WTC11 (cell line): ENCODE measurements at regions not wholly inside any gene's neighbourhood (a gene's known extent, or its start where the extent isn't known, plus 50 kb on each side); places are given as distances from the start of the nearest gene placed in this dataset.

Experiments
- ATAC-seq: fragments of 200-7000 bp; cut with Tn5 transposase; 2 replicates; pipeline ENCODE4 v1.10.0; 2021; ENCODE audit warnings: mild to moderate bottlenecking, moderate library complexity
- CTCF ChIA-PET: fragments of 300-600 bp; sonication (Branson Sonifier 250); formaldehyde crosslinking; loops from one replicate; lab custom pipeline; 2021; ENCODE audit warnings: antibody characterized with exemption; lab: Charles Lee
- POLR2A ChIA-PET: fragments of 350-600 bp; sonication (Branson Sonifier 250); formaldehyde crosslinking; loops from one replicate; lab custom pipeline; 2021; ENCODE audit warnings: antibody characterized with exemption; lab: Charles Lee
- DNase-seq: peaks from one replicate; pipeline ENCODE4 v3.0.0; 2021; ENCODE audit warnings: low spot score
- H3K27ac Mint-ChIP-seq: 2 replicates; pipeline ENCODE4 v1.8.0; 2021; ENCODE audit warnings: mixed read lengths
- H3K27me3 Mint-ChIP-seq: 2 replicates; pipeline ENCODE4 v1.8.0; 2021; ENCODE audit warnings: low read depth, mild to moderate bottlenecking, moderate library complexity, mixed read lengths
- H3K36me3 Mint-ChIP-seq: 2 replicates; pipeline ENCODE4 v1.8.0; 2021; ENCODE audit warnings: mixed read lengths
- H3K4me1 Mint-ChIP-seq: 2 replicates; pipeline ENCODE4 v1.8.0; 2022; ENCODE audit warnings: mixed read lengths
- H3K4me3 Mint-ChIP-seq: 2 replicates; pipeline ENCODE4 v1.8.0; 2021; ENCODE audit warnings: mild to moderate bottlenecking, moderate library complexity, mixed read lengths
- H3K9me3 Mint-ChIP-seq: 2 replicates; pipeline ENCODE4 v1.8.0; 2021; ENCODE audit warnings: mixed read lengths
- ATF6 ChIP-seq: sonication (generic); formaldehyde crosslinking; IDR thresholded peaks from 2 replicates; pipeline ENCODE4 v1.8.1; 2023; ENCODE audit warnings: mild to moderate bottlenecking, missing genetic modification reagents
- CBFB ChIP-seq: sonication (generic); formaldehyde crosslinking; IDR thresholded peaks from 2 replicates; pipeline ENCODE4 v1.8.1; 2022; ENCODE audit warnings: mild to moderate bottlenecking, low read depth, missing genetic modification reagents
- CREB1 ChIP-seq: sonication (generic); formaldehyde crosslinking; IDR thresholded peaks from 2 replicates; pipeline ENCODE4 v1.8.0; 2023; ENCODE audit warnings: mild to moderate bottlenecking, missing genetic modification reagents
- CREM ChIP-seq: sonication (generic); formaldehyde crosslinking; IDR thresholded peaks from 2 replicates; pipeline ENCODE4 v1.8.1; 2022; ENCODE audit warnings: mild to moderate bottlenecking, missing genetic modification reagents, moderate library complexity
- FOXP1 ChIP-seq: sonication (generic); formaldehyde crosslinking; IDR thresholded peaks from 2 replicates; pipeline ENCODE4 v1.8.0; 2022; ENCODE audit warnings: missing genetic modification reagents, mild to moderate bottlenecking, moderate library complexity, borderline replicate concordance
- GABPB1 ChIP-seq: sonication (generic); formaldehyde crosslinking; IDR thresholded peaks from 2 replicates; pipeline ENCODE4 v1.8.1; 2023; ENCODE audit warnings: mild to moderate bottlenecking, missing genetic modification reagents
- GRHL2 ChIP-seq: fragments of 250-450 bp; sonication (Bioruptor Pico); IDR thresholded peaks from 2 replicates; pipeline ENCODE4 v1.8.0; 2022; ENCODE audit warnings: mild to moderate bottlenecking, moderate library complexity; ENCODE audit not compliant: insufficient replicate concordance, severe bottlenecking
- GTF2I ChIP-seq: fragments of 250-450 bp; sonication (Bioruptor Pico); conservative IDR thresholded peaks from 2 replicates; pipeline ENCODE4 v1.4.0; 2021; ENCODE audit warnings: mild to moderate bottlenecking
- HMGA2 ChIP-seq: fragments of 250-450 bp; sonication (Bioruptor Pico); IDR thresholded peaks from 2 replicates; pipeline ENCODE4 v1.4.0; 2021; ENCODE audit warnings: mild to moderate bottlenecking, moderate library complexity
- MXD4 ChIP-seq: fragments of 250-450 bp; sonication (Bioruptor Pico); IDR thresholded peaks from 2 replicates; pipeline ENCODE4 v1.8.0; 2021; ENCODE audit warnings: mild to moderate bottlenecking, moderate library complexity, borderline replicate concordance
- PRRX2 ChIP-seq: fragments of 250-450 bp; sonication (Bioruptor Pico); IDR thresholded peaks from 2 replicates; pipeline ENCODE4 v1.8.0; 2021; ENCODE audit warnings: mild to moderate bottlenecking
- RELA ChIP-seq: sonication (generic); formaldehyde crosslinking; IDR thresholded peaks from 2 replicates; pipeline ENCODE4 v1.8.1; 2022; ENCODE audit warnings: missing genetic modification reagents, mild to moderate bottlenecking, borderline replicate concordance
- SMAD4 ChIP-seq: sonication (generic); formaldehyde crosslinking; IDR thresholded peaks from 2 replicates; pipeline ENCODE4 v1.8.0; 2022; ENCODE audit warnings: mild to moderate bottlenecking, missing genetic modification reagents
- SP1 ChIP-seq: sonication (generic); formaldehyde crosslinking; conservative IDR thresholded peaks from 2 replicates; pipeline ENCODE4 v1.8.1; 2022; ENCODE audit warnings: missing genetic modification reagents
- TCF7 ChIP-seq: sonication (generic); formaldehyde crosslinking; IDR thresholded peaks from 2 replicates; pipeline ENCODE4 v1.8.0; 2022; ENCODE audit warnings: mild to moderate bottlenecking, low read depth, missing genetic modification reagents, moderate library complexity
- TP53 ChIP-seq: sonication (generic); formaldehyde crosslinking; IDR thresholded peaks from 2 replicates; pipeline ENCODE4 v1.8.1; 2023; ENCODE audit warnings: mild to moderate bottlenecking, missing genetic modification reagents
- ZNF138 ChIP-seq: sonication (generic); formaldehyde crosslinking; conservative IDR thresholded peaks from 2 replicates; pipeline ENCODE4 v1.8.1; 2022; ENCODE audit warnings: mild to moderate bottlenecking, moderate library complexity, missing genetic modification reagents
- ZNF232 ChIP-seq: sonication (generic); formaldehyde crosslinking; IDR thresholded peaks from 2 replicates; pipeline ENCODE4 v1.8.0; 2022; ENCODE audit warnings: mild to moderate bottlenecking, missing genetic modification reagents
- ZNF396 ChIP-seq: fragments of 250-450 bp; sonication (Bioruptor Pico); IDR thresholded peaks from 2 replicates; pipeline ENCODE4 v1.8.0; 2021; ENCODE audit warnings: mild to moderate bottlenecking, moderate library complexity, borderline replicate concordance
- ZSCAN18 ChIP-seq: fragments of 250-450 bp; sonication (Bioruptor Pico); IDR thresholded peaks from 2 replicates; pipeline ENCODE4 v2.1.2; 2022; ENCODE audit warnings: mild to moderate bottlenecking, moderate library complexity
- TF ChIP-seq, protein P1 (sequence below): sonication (generic); formaldehyde crosslinking; IDR thresholded peaks from 2 replicates; pipeline ENCODE4 v1.8.0; 2023; ENCODE audit warnings: missing genetic modification reagents
- TF ChIP-seq, protein P2 (sequence below): sonication (generic); formaldehyde crosslinking; IDR thresholded peaks from 2 replicates; pipeline ENCODE4 v1.8.1; 2022; ENCODE audit warnings: low read depth, missing genetic modification reagents, borderline replicate concordance
- TF ChIP-seq, protein P3 (sequence below): sonication (generic); formaldehyde crosslinking; IDR thresholded peaks from 2 replicates; pipeline ENCODE4 v1.8.0; 2022; ENCODE audit warnings: missing genetic modification reagents
- TF ChIP-seq, protein P4 (sequence below): fragments of 250-450 bp; sonication (Bioruptor Pico); IDR thresholded peaks from 2 replicates; pipeline ENCODE4 v1.9.0; 2021; ENCODE audit warnings: mild to moderate bottlenecking

GRCh38 chr2:8540552-8541055, 141.3 kb upstream of the ID2 start (continued):
- TF ChIP-seq FOXP1 (no peak), GTF2I (CRISPR knock-in tag) (no peak), GRHL2 (no peak), RELA (CRISPR knock-in tag) (no peak)
- TF ChIP-seq, protein P1, sequence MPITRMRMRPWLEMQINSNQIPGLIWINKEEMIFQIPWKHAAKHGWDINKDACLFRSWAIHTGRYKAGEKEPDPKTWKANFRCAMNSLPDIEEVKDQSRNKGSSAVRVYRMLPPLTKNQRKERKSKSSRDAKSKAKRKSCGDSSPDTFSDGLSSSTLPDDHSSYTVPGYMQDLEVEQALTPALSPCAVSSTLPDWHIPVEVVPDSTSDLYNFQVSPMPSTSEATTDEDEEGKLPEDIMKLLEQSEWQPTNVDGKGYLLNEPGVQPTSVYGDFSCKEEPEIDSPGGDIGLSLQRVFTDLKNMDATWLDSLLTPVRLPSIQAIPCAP (CRISPR knock-in tag) = no peak

DNA sequence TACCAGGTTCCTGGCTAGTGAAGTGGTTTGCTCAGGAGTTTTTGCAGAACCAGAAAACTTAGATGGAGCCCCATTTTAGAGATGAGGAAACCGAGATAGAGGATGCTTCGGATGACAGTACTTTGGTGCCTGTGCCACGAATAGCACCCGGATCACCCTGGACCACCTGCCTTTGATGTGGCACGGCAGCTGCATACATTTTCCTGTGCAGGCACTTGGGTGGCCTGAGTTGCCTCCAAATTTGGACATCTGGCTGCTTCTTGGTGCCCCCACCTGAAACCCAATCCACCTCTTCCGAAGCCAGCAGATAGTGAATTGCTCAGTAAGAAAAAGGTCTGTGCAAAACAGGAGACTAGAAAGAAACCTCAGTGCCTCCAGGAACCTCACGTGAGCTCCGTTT, 140.6 kb upstream of the ID2 start:
- ChIA-PET CTCF (no interaction called here), POLR2A (no interaction called here)
- DNase-seq = no peak
- Mint-ChIP-seq H3K4me1 (0 out of 2 replicates have a peak, but pooled peaks cover 4% of the 10 kb centered on the region), H3K27me3 (no peaks in the 10 kb centered on the region), H3K9me3 (no peaks in the 10 kb centered on the region), H3K4me3 (no peak overlapping the region), H3K36me3 (no peaks in the 10 kb centered on the region), H3K27ac (no peak overlapping the region)
- no peak for ATAC-seq
- no peak for TF ChIP-seq ZNF232 (CRISPR knock-in tag)
- no peak for TF ChIP-seq HMGA2 (CRISPR knock-in tag)
- TF ChIP-seq TP53 (CRISPR knock-in tag) = no peak
- TF ChIP-seq SP1 (CRISPR knock-in tag) = no peak
- TF ChIP-seq CBFB (CRISPR knock-in tag) = no peak
- TF ChIP-seq PRRX2 = no peak
- no peak for TF ChIP-seq ZSCAN18
- TF ChIP-seq ZNF396 (CRISPR knock-in tag) = no peak
- TF ChIP-seq, protein P2, sequence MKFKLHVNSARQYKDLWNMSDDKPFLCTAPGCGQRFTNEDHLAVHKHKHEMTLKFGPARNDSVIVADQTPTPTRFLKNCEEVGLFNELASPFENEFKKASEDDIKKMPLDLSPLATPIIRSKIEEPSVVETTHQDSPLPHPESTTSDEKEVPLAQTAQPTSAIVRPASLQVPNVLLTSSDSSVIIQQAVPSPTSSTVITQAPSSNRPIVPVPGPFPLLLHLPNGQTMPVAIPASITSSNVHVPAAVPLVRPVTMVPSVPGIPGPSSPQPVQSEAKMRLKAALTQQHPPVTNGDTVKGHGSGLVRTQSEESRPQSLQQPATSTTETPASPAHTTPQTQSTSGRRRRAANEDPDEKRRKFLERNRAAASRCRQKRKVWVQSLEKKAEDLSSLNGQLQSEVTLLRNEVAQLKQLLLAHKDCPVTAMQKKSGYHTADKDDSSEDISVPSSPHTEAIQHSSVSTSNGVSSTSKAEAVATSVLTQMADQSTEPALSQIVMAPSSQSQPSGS (CRISPR knock-in tag) = no peak
- TF ChIP-seq GABPB1 (CRISPR knock-in tag) = no peak

GRCh38 chr2:8541636-8542035, 140.2 kb upstream of the ID2 start:
- Mint-ChIP-seq H3K4me1 (0 out of 2 replicates have a peak, but pooled peaks cover 4% of the 10 kb centered on the region), H3K9me3 (no peaks in the 10 kb centered on the region), H3K36me3 (no peaks in the 10 kb centered on the region), H3K27me3 (no peaks in the 10 kb centered on the region), H3K4me3 (no peak overlapping the region), H3K27ac (no peak overlapping the region)
- ChIA-PET CTCF (no interaction called here), POLR2A (no interaction called here)
- DNase-seq = no peak
- ATAC-seq = no peak
- TF ChIP-seq, protein P3, sequence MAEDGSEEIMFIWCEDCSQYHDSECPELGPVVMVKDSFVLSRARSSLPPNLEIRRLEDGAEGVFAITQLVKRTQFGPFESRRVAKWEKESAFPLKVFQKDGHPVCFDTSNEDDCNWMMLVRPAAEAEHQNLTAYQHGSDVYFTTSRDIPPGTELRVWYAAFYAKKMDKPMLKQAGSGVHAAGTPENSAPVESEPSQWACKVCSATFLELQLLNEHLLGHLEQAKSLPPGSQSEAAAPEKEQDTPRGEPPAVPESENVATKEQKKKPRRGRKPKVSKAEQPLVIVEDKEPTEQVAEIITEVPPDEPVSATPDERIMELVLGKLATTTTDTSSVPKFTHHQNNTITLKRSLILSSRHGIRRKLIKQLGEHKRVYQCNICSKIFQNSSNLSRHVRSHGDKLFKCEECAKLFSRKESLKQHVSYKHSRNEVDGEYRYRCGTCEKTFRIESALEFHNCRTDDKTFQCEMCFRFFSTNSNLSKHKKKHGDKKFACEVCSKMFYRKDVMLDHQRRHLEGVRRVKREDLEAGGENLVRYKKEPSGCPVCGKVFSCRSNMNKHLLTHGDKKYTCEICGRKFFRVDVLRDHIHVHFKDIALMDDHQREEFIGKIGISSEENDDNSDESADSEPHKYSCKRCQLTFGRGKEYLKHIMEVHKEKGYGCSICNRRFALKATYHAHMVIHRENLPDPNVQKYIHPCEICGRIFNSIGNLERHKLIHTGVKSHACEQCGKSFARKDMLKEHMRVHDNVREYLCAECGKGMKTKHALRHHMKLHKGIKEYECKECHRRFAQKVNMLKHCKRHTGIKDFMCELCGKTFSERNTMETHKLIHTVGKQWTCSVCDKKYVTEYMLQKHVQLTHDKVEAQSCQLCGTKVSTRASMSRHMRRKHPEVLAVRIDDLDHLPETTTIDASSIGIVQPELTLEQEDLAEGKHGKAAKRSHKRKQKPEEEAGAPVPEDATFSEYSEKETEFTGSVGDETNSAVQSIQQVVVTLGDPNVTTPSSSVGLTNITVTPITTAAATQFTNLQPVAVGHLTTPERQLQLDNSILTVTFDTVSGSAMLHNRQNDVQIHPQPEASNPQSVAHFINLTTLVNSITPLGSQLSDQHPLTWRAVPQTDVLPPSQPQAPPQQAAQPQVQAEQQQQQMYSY (CRISPR knock-in tag) = no peak
- TF ChIP-seq TCF7 (CRISPR knock-in tag) (no peak), ATF6 (CRISPR knock-in tag) (no peak), GTF2I (CRISPR knock-in tag) (no peak), MXD4 (no peak), ZNF138 (no peak), CREM (CRISPR knock-in tag) (no peak), CREB1 (CRISPR knock-in tag) (no peak), CBFB (CRISPR knock-in tag) (no peak), SMAD4 (CRISPR knock-in tag) (no peak)
- TF ChIP-seq, protein P4, sequence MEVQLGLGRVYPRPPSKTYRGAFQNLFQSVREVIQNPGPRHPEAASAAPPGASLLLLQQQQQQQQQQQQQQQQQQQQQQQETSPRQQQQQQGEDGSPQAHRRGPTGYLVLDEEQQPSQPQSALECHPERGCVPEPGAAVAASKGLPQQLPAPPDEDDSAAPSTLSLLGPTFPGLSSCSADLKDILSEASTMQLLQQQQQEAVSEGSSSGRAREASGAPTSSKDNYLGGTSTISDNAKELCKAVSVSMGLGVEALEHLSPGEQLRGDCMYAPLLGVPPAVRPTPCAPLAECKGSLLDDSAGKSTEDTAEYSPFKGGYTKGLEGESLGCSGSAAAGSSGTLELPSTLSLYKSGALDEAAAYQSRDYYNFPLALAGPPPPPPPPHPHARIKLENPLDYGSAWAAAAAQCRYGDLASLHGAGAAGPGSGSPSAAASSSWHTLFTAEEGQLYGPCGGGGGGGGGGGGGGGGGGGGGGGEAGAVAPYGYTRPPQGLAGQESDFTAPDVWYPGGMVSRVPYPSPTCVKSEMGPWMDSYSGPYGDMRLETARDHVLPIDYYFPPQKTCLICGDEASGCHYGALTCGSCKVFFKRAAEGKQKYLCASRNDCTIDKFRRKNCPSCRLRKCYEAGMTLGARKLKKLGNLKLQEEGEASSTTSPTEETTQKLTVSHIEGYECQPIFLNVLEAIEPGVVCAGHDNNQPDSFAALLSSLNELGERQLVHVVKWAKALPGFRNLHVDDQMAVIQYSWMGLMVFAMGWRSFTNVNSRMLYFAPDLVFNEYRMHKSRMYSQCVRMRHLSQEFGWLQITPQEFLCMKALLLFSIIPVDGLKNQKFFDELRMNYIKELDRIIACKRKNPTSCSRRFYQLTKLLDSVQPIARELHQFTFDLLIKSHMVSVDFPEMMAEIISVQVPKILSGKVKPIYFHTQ (CRISPR knock-in tag) = no peak
